ENCODE measurements at regions not wholly inside any gene's neighbourhood (a gene's known extent, or its start where the extent isn't known, plus 50 kb on each side); places are given as distances from the start of the nearest gene placed in this dataset.
"Not testable (repeated sequence)": the region's sequence is repeated elsewhere in the genome, so short reads cannot be mapped to it uniquely, and the experiment has no call there.

GRCh38 chr5:156219483-156220005, 107.4 kb upstream of the SGCD start:
- no peak for ATAC-seq
- H3K9me3 Mint-ChIP-seq: peaks cover 5% of the 10 kb centered on the region

GRCh38 chr5:156221816-156222215, 105.1 kb upstream of the SGCD start:
- ATAC-seq (no peak), DNase-seq (no peak)
- Mint-ChIP-seq H3K9me3 (no peaks in the 10 kb centered on the region), H3K27me3 (no peaks in the 10 kb centered on the region), H3K36me3 (ENCODE audit: low read depth) (no peaks in the 10 kb centered on the region), H3K4me1 (ENCODE audit: low read depth) (no peaks in the 10 kb centered on the region), H3K27ac (no peak overlapping the region), H3K4me3 (no peak overlapping the region)
- POLR2A ChIA-PET: no interaction called here
- intact Hi-C loops (cut with micrococcal nuclease): no loop called here
- CTCF ChIA-PET: no interaction called here
- no peak for TF ChIP-seq CTCF (IDR thresholded peaks at IDR 0.05)

More at GRCh38 chr5:156219483-156220005, 107.4 kb upstream of the SGCD start:
- H3K4me3 Mint-ChIP-seq: no peak overlapping the region
- DNase-seq: no peak
- H3K27me3 Mint-ChIP-seq: no peaks in the 10 kb centered on the region
- no peaks in the 10 kb centered on the region for H3K36me3 Mint-ChIP-seq (ENCODE audit: low read depth)
- ChIA-PET POLR2A (no interaction called here), CTCF (no interaction called here)
- H3K27ac Mint-ChIP-seq: no peak overlapping the region
- TF ChIP-seq CTCF (IDR thresholded peaks at IDR 0.05): no peak
- intact Hi-C loops (cut with micrococcal nuclease): no loop called here
- no peaks in the 10 kb centered on the region for H3K4me1 Mint-ChIP-seq (ENCODE audit: low read depth)

GRCh38 chr5:156223547-156223946, 103.4 kb upstream of the SGCD start:
- Mint-ChIP-seq H3K9me3 (no peaks in the 10 kb centered on the region), H3K36me3 (ENCODE audit: low read depth) (no peaks in the 10 kb centered on the region), H3K27ac (no peak overlapping the region), H3K4me3 (no peak overlapping the region), H3K4me1 (ENCODE audit: low read depth) (no peaks in the 10 kb centered on the region), H3K27me3 (no peaks in the 10 kb centered on the region)
- intact Hi-C loops (cut with micrococcal nuclease): no loop called here
- DNase-seq: no peak
- TF ChIP-seq CTCF (IDR thresholded peaks at IDR 0.05): no peak
- CTCF ChIA-PET: no interaction called here
- ATAC-seq: no peak
- POLR2A ChIA-PET: no interaction called here

- DNase-seq; H3K36me3 Mint-ChIP-seq (ENCODE audit: low read depth); intact Hi-C loops (cut with micrococcal nuclease); H3K27ac Mint-ChIP-seq; CTCF ChIA-PET; H3K27me3 Mint-ChIP-seq; H3K9me3 Mint-ChIP-seq; H3K4me3 Mint-ChIP-seq; ATAC-seq; H3K4me1 Mint-ChIP-seq (ENCODE audit: low read depth); POLR2A ChIA-PET: not testable (repeated sequence)
These were observed 100.5 kb upstream of the SGCD start for GRCh38 chr5:156226485-156226884.

GRCh38 chr5:156230887-156231286, 96.1 kb upstream of the SGCD start:
- DNase-seq (no peak), ATAC-seq (no peak)
- H3K36me3 Mint-ChIP-seq (ENCODE audit: low read depth): no peaks in the 10 kb centered on the region
- peaks cover 2% of the 10 kb centered on the region for H3K27me3 Mint-ChIP-seq
- CTCF ChIA-PET: no interaction called here
- no peaks in the 10 kb centered on the region for H3K9me3 Mint-ChIP-seq
- no peaks in the 10 kb centered on the region for H3K4me1 Mint-ChIP-seq (ENCODE audit: low read depth)
- H3K27ac Mint-ChIP-seq: no peak overlapping the region
- intact Hi-C loops (cut with micrococcal nuclease): no loop called here
- H3K4me3 Mint-ChIP-seq: no peak overlapping the region
- TF ChIP-seq CTCF (IDR thresholded peaks at IDR 0.05): no peak
- POLR2A ChIA-PET: no interaction called here

Measured in activated CD8-positive, alpha-beta T cell treated with anti-CD3 and anti-CD28 coated beads for 36 hours (primary cell).